K562 (cell line): ENCODE measurements at regions not wholly inside any gene's neighbourhood (a gene's known extent, or its start where the extent isn't known, plus 50 kb on each side); places are given as distances from the start of the nearest gene placed in this dataset.

Source experiments
- ATAC-seq: fragments of 200-7000 bp; cut with Tn5 transposase; 3 replicates; pipeline ENCODE4 v1.9.1; 2020; ENCODE audit warnings: moderate library complexity
- BruUV-seq: library from RNA; stranded (reverse); fragments of 400-500 nt; replicated peaks from 2 replicates; lab custom pipeline; 2021; lab: Mats Ljungman, UMichigan
- CTCF ChIA-PET: fragments of 300-600 bp; formaldehyde crosslinking; extraction: SDS; loops from one replicate; lab custom pipeline; 2021; ENCODE audit warnings: low intra/inter-chr PET ratio; lab: Yijun Ruan, JAX
- POLR2A ChIA-PET: fragments of 300-600, 350-650 bp; sonication (Branson Sonifier 250); formaldehyde crosslinking; extraction: SDS; loops from one replicate; lab custom pipeline; 2021; ENCODE audit warnings: antibody characterized with exemption, inconsistent platforms; lab: Yijun Ruan, JAX
- DNase-seq, 4 experiments: peaks; one replicate each; pipeline versions ENCODE4 v3.0.0 to v3.0.0-alpha.2; 2011 to 2018; ENCODE audit warnings: low spot score in 3 of 4, mixed read lengths in 3 of 4; ENCODE audit errors: extremely low read depth in 1 of 4
- FAIRE-seq: peaks from 2 replicates; lab custom pipeline; 2011; peaks lifted over from hg19 to GRCh38; lab: Jason Lieb, UNC
- H2AFZ ChIP-seq: 2 replicates; pipeline ENCODE4 v1.6.0; 2011; ENCODE audit warnings: low read depth, low read length, control low read depth, inconsistent platforms
- H3K27ac ChIP-seq: fragments of 200-600 bp; 3 replicates; pipeline ENCODE4 v1.8.0; 2011; ENCODE audit warnings: low read depth, mild to moderate bottlenecking, control low read depth, inconsistent platforms, low read length, moderate library complexity, mixed read lengths; ENCODE audit errors: extremely low read depth
- H3K27me3 ChIP-seq, 2 experiments: fragments of 300-600 bp in 1 of 2; 2 replicates in 1 of 2; 3 replicates in 1 of 2; pipeline versions ENCODE4 v1.6.0 to v1.8.0; 2011; ENCODE audit warnings: inconsistent platforms in 2 of 2, low read length in 2 of 2, mild to moderate bottlenecking in 1 of 2, mixed read lengths in 1 of 2, moderate library complexity in 1 of 2; ENCODE audit not compliant: control insufficient read depth in 2 of 2, insufficient read depth in 2 of 2
- H3K36me3 ChIP-seq: fragments of 300-600 bp; 3 replicates; pipeline ENCODE4 v1.8.0; 2011; ENCODE audit warnings: mild to moderate bottlenecking, low read length, inconsistent platforms; ENCODE audit not compliant: control insufficient read depth, insufficient read depth
- H3K4me1 ChIP-seq, 2 experiments: fragments of 200-600 bp in 1 of 2; replicated peaks in 1 of 2; 2 replicates in 1 of 2; 3 replicates in 1 of 2; pipeline versions ENCODE4 v1.5.1 to v1.8.0; 2011; ENCODE audit warnings: inconsistent platforms in 2 of 2, low read length in 2 of 2, mild to moderate bottlenecking in 1 of 2, mixed read lengths in 1 of 2, moderate library complexity in 1 of 2; ENCODE audit not compliant: control insufficient read depth in 2 of 2, insufficient read depth in 2 of 2
- H3K4me2 ChIP-seq: 2 replicates; pipeline ENCODE4 v1.6.1; 2011; ENCODE audit warnings: low read length, control low read depth, inconsistent platforms, mixed read lengths; ENCODE audit not compliant: insufficient read depth
- H3K4me3 ChIP-seq: fragments of 200-600 bp; sonication (generic), shearing (Covaris generic); 2 replicates; pipeline ENCODE4 v1.5.1; 2016; ENCODE audit warnings: control low read depth, inconsistent platforms
- H3K79me2 ChIP-seq: fragments of 200-600 bp; 3 replicates; pipeline ENCODE4 v1.8.0; 2011; ENCODE audit warnings: low read length, inconsistent platforms; ENCODE audit not compliant: control insufficient read depth, insufficient read depth
- H3K9ac ChIP-seq, 2 experiments: 2 replicates each; pipeline versions ENCODE4 v1.6.0 to v1.6.1; 2011; ENCODE audit warnings: low read depth in 2 of 2, low read length in 2 of 2, control low read depth in 1 of 2, inconsistent platforms in 1 of 2, mild to moderate bottlenecking in 1 of 2, mixed read lengths in 1 of 2; ENCODE audit not compliant: insufficient read depth in 1 of 2
- H3K9me1 ChIP-seq: one replicate; pipeline ENCODE4 v1.6.0; 2011; ENCODE audit warnings: inconsistent platforms, mild to moderate bottlenecking, low read length, moderate library complexity; ENCODE audit not compliant: control insufficient read depth, insufficient read depth
- H3K9me3 ChIP-seq: replicated peaks from 2 replicates; pipeline ENCODE4 v1.5.1; 2011; ENCODE audit warnings: low read depth, low read length, inconsistent platforms; ENCODE audit not compliant: control insufficient read depth, insufficient read depth
- H4K20me1 ChIP-seq: replicated peaks from 2 replicates; pipeline ENCODE4 v1.6.1; 2011; ENCODE audit warnings: low read length, inconsistent platforms, mixed read lengths; ENCODE audit not compliant: control insufficient read depth, insufficient read depth
- ADNP ChIP-seq: fragments of 200-800 bp; sonication (Bioruptor generic); IDR thresholded peaks from 2 replicates; pipeline ENCODE4 v1.6.1; 2016; ENCODE audit warnings: missing genetic modification characterization, missing compliant biosample characterization
- ARID2 ChIP-seq: fragments of 450-650 bp; IDR thresholded peaks from 2 replicates; pipeline ENCODE4 v1.6.1; 2017; ENCODE audit warnings: antibody characterized with exemption, mild to moderate bottlenecking
- ATF4 ChIP-seq: fragments of 450-650 bp; formaldehyde crosslinking; IDR thresholded peaks from 2 replicates; pipeline ENCODE4 v1.4.0; 2022; ENCODE audit warnings: mild to moderate bottlenecking, moderate library complexity
- CUX1 ChIP-seq: fragments of 200-800 bp; sonication (Bioruptor generic); IDR thresholded peaks from 2 replicates; pipeline ENCODE4 v1.6.1; 2016; ENCODE audit warnings: missing genetic modification characterization, missing compliant biosample characterization
- HES1 ChIP-seq: fragments of 450-650 bp; IDR thresholded peaks from 2 replicates; pipeline ENCODE4 v1.6.1; 2016; ENCODE audit warnings: low read depth, mild to moderate bottlenecking, moderate library complexity
- MYNN ChIP-seq, 2 experiments: sonication (generic); formaldehyde crosslinking in 1 of 2; IDR thresholded peaks; 2 replicates each; pipeline versions ENCODE4 v1.5.0 to v1.6.1; 2016 to 2020; ENCODE audit warnings: antibody characterized with exemption in 1 of 2, missing genetic modification reagents in 1 of 2
- NCOA2 ChIP-seq, 2 experiments: fragments of 450-650 bp; IDR thresholded peaks; 2 replicates each; pipeline ENCODE4 v1.6.1; 2018; ENCODE audit warnings: mild to moderate bottlenecking in 2 of 2, moderate library complexity in 1 of 2; ENCODE audit not compliant: partially characterized antibody in 2 of 2
- POLR2A ChIP-seq: fragments of 450-650 bp; conservative IDR thresholded peaks from 2 replicates; pipeline ENCODE4 v1.6.1; 2016
- SAFB2 ChIP-seq: fragments of 200-400 bp; formaldehyde crosslinking; IDR thresholded peaks from 2 replicates; pipeline ENCODE4 v1.6.1; 2018; ENCODE audit warnings: borderline replicate concordance, low read length, low read depth, moderate library complexity; ENCODE audit not compliant: severe bottlenecking
- SMARCA4 ChIP-seq: fragments of 450-650 bp; IDR thresholded peaks from 2 replicates; pipeline ENCODE4 v1.6.1; 2016
- SMARCA5 ChIP-seq: fragments of 450-650 bp; IDR thresholded peaks from 2 replicates; pipeline ENCODE4 v1.6.1; 2016
- ZBTB7A ChIP-seq: IDR thresholded peaks from 2 replicates; pipeline ENCODE4 v1.6.1; 2011; ENCODE audit warnings: low read depth, mild to moderate bottlenecking, low read length, moderate library complexity, borderline replicate concordance; ENCODE audit not compliant: control insufficient read depth
- ZC3H8 ChIP-seq: fragments of 450-650 bp; IDR thresholded peaks from 2 replicates; pipeline ENCODE4 v1.6.1; 2017
- ZKSCAN3 ChIP-seq: fragments of 250-450 bp; sonication (Bioruptor Pico); IDR thresholded peaks from 2 replicates; pipeline ENCODE4 v1.4.0; 2020
- ZNF12 ChIP-seq: sonication (generic); formaldehyde crosslinking; IDR thresholded peaks from 2 replicates; pipeline ENCODE4 v1.4.0; 2020; ENCODE audit warnings: mild to moderate bottlenecking, missing genetic modification reagents
- ZNF277 ChIP-seq: fragments of 250-450 bp; sonication (Bioruptor Pico); IDR thresholded peaks from 2 replicates; pipeline ENCODE4 v1.8.0; 2022; ENCODE audit warnings: inconsistent platforms, mild to moderate bottlenecking, moderate library complexity, borderline replicate concordance
- ZNF347 ChIP-seq: fragments of 450-650 bp; formaldehyde crosslinking; IDR thresholded peaks from 2 replicates; pipeline ENCODE4 v1.4.0; 2020; ENCODE audit warnings: low read depth, mild to moderate bottlenecking, moderate library complexity
- ZNF785 ChIP-seq: fragments of 250-450 bp; sonication (Bioruptor Pico); IDR thresholded peaks from 2 replicates; pipeline ENCODE4 v1.4.0; 2020; ENCODE audit warnings: mild to moderate bottlenecking
- WGBS: fragments of 100-300 bp; shearing (Covaris generic); methylation state at CpG from one replicate; pipeline ENCODE4 v1.1.6; 2016; ENCODE audit warnings: low coverage, mixed read lengths; ENCODE audit not compliant: insufficient coverage; ENCODE audit errors: missing lambda C conversion rate; 5-methylcytosine and 5-hydroxymethylcytosine counted together
- in situ Hi-C: fragments of 300-500 bp; cut with MboI; formaldehyde crosslinking; loops from 4 replicates; pipeline ENCODE4 v1.15.0; 2018; ENCODE audit warnings: inconsistent platforms, mixed read lengths
- intact Hi-C: fragments of 100-400 bp; cut with micrococcal nuclease; formaldehyde crosslinking; loops from 2 replicates; pipeline ENCODE4 v1.14.2; 2022

- Histone ChIP-seq H3K9ac (no peak overlapping the region), H3K79me2 (no peaks in the 10 kb centered on the region), H3K36me3 (no peaks in the 10 kb centered on the region), H4K20me1 (no peaks in the 10 kb centered on the region), H3K27ac (no peak overlapping the region), H2AFZ (no peak overlapping the region), H3K4me1 (no peaks in the 10 kb centered on the region), H3K4me3 (no peak overlapping the region), H3K27me3 (0 out of 5 replicates have a peak, but pooled peaks cover 0 to 2% of the 10 kb centered on the region in 2 experiments), H3K4me2 (no peak overlapping the region), H3K9me1 (no peaks in the 10 kb centered on the region), H3K9me3 (no peaks in the 10 kb centered on the region)
- intact Hi-C loops (no loop called here), in situ Hi-C loops (no loop called here)
- ChIA-PET CTCF (no interaction called here), POLR2A (interaction anchor here (0.6 kb wide), 2 partner anchors 62 to 1068 kb away, joined by 3 read pairs; no protein-coding TSS in a partner anchor)
- DNase-seq = no peak
- ATAC-seq = no peak
- no peak for FAIRE-seq
- TF ChIP-seq ZNF785 (CRISPR knock-in tag) (no peak), CUX1 (no peak), MYNN (IDR thresholded peaks at IDR 0.05) (no peak), MYNN (CRISPR knock-in tag; IDR thresholded peaks at IDR 0.05) (no peak), ATF4 (no peak), NCOA2 (IDR thresholded peaks at IDR 0.05; ENCODE audit: partially characterized antibody in 2 of 2) (no peak), ZNF12 (CRISPR knock-in tag) (no peak), ZC3H8 (no peak), SMARCA5 (no peak), ARID2 (no peak), ZNF277 (no peak), SAFB2 (no peak), ZBTB7A (no peak), ZKSCAN3 (CRISPR knock-in tag) (no peak), HES1 (no peak), SMARCA4 (no peak), ADNP (tag) (no peak), ZNF347 (no peak), POLR2A (no peak)
- 2% methylated on average over 3 of the region's 3 CpGs for WGBS
- no TSS peak for BruUV-seq
These were observed 52.1 kb upstream of the SESN3 start for GRCh38 chr11:95283146-95283545.
